ENCODE measurements at regions not wholly inside any gene's neighbourhood (a gene's known extent, or its start where the extent isn't known, plus 50 kb on each side); places are given as distances from the start of the nearest gene placed in this dataset.
A peak's percentile ranks its signal among the peaks of the same experiment; 100 is the strongest.
"Not testable (repeated sequence)": the region's sequence is repeated elsewhere in the genome, so short reads cannot be mapped to it uniquely, and the experiment has no call there.

DNA sequence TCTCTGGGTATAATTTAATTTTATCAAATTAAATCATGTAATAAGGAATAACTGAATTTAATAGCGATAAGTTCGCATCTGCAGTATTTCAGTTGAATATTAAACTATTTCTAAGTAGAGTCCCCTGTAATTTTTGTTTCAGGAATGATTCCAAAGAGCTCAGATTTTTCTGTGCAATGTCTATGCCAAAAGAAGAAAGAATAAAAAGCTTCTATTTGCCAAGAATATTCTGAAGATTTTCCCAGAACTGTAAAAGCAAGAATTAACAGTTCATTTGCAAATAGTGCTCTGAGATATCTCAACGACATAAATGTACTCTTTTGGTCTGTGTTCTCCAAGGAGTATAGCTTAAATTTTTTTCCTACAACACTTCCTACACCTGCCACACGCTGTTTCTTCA is 1242.8 kb upstream of the DIAPH2 start:
- Histone ChIP-seq H3K4me3 (ENCODE audit: insufficient read length, low read depth) (no peak overlapping the region), H3K27me3 (ENCODE audit: insufficient read depth, insufficient read length) (no peaks in the 10 kb centered on the region), H3K9ac (ENCODE audit: insufficient read length, low read depth) (no peak overlapping the region), H3K4me1 (ENCODE audit: insufficient read depth, insufficient read length) (no peaks in the 10 kb centered on the region), H3K9me3 (ENCODE audit: insufficient read depth, low read length) (no peaks in the 10 kb centered on the region), H3K36me3 (ENCODE audit: insufficient read depth, insufficient read length, low read length) (no peaks in the 10 kb centered on the region)
- DNase-seq (ENCODE audit: low read depth, low spot score) = no peak
- TF ChIP-seq ZNF274 (IDR thresholded peaks at IDR 0.05; ENCODE audit: low read depth, low read length) = no peak
- TF ChIP-seq SUZ12 (IDR thresholded peaks at IDR 0.05; ENCODE audit: extremely low read depth, insufficient read depth, insufficient read length) = no peak
- TF ChIP-seq YY1 (IDR thresholded peaks at IDR 0.05; ENCODE audit: insufficient read depth, insufficient read length) = no peak

DNA sequence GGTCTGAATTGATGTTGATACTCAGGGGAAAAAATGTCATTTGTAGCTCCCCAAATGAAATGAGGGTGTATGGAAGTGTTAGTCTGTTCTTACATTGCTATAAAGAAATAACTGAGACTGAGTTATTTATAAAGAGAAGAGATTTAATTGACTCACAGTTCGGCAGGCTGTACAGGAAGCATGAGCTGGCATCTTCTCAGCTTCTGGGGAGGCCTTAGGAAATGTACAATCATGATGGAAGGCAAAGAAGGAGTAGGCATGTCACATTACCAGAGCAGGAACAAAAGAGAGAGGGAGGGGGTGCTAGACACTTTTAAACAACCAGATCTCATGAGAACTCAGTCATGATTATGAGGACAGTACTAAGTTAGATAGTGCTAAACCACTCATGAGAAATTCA is 1199.9 kb upstream of the DIAPH2 start:
- no peak for DNase-seq (ENCODE audit: low read depth, low spot score)

DNA sequence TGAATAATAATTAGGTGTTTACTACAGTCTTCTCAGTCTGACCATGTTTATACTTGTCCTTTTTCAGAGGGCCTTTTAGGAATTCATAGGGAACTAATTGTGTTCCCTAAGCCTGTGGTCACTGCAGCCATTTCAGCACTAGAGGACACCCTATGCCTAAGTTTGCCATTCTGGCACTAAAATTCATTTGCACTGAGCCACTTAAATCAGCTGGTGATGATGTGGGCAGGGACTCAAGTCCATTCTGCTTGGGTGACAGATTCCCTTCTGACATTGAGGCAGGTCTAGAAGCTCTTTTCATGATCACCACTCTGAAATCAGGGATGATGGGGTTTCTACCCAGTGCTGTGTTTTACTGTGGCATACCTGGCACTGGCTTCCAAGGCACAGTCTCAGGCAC is 1178.9 kb upstream of the DIAPH2 start:
- Histone ChIP-seq H3K9ac (ENCODE audit: insufficient read length, low read depth) (no peak overlapping the region), H3K4me1 (ENCODE audit: insufficient read depth, insufficient read length) (no peaks in the 10 kb centered on the region), H3K27me3 (ENCODE audit: insufficient read depth, insufficient read length) (no peaks in the 10 kb centered on the region), H3K36me3 (ENCODE audit: insufficient read depth, insufficient read length, low read length) (no peaks in the 10 kb centered on the region), H3K9me3 (ENCODE audit: insufficient read depth, low read length) (no peaks in the 10 kb centered on the region), H3K4me3 (ENCODE audit: insufficient read length, low read depth) (no peak overlapping the region)
- no peak for TF ChIP-seq SUZ12 (IDR thresholded peaks at IDR 0.05; ENCODE audit: extremely low read depth, insufficient read depth, insufficient read length)
- no peak for TF ChIP-seq YY1 (IDR thresholded peaks at IDR 0.05; ENCODE audit: insufficient read depth, insufficient read length)
- no peak for TF ChIP-seq ZNF274 (IDR thresholded peaks at IDR 0.05; ENCODE audit: low read depth, low read length)
- peak; percentile 15 for DNase-seq (ENCODE audit: low read depth, low spot score)

More for the DNA sequence above, 1199.9 kb upstream of the DIAPH2 start:
- Histone ChIP-seq H3K4me1 (ENCODE audit: insufficient read depth, insufficient read length) (no peaks in the 10 kb centered on the region), H3K9ac (ENCODE audit: insufficient read length, low read depth) (no peak overlapping the region), H3K4me3 (ENCODE audit: insufficient read length, low read depth) (no peak overlapping the region), H3K27me3 (ENCODE audit: insufficient read depth, insufficient read length) (no peaks in the 10 kb centered on the region), H3K9me3 (ENCODE audit: insufficient read depth, low read length) (no peaks in the 10 kb centered on the region), H3K36me3 (ENCODE audit: insufficient read depth, insufficient read length, low read length) (no peaks in the 10 kb centered on the region)
- TF ChIP-seq YY1 (IDR thresholded peaks at IDR 0.05; ENCODE audit: insufficient read depth, insufficient read length) (no peak), ZNF274 (IDR thresholded peaks at IDR 0.05; ENCODE audit: low read depth, low read length) (no peak), SUZ12 (IDR thresholded peaks at IDR 0.05; ENCODE audit: extremely low read depth, insufficient read depth, insufficient read length) (no peak)

DNA sequence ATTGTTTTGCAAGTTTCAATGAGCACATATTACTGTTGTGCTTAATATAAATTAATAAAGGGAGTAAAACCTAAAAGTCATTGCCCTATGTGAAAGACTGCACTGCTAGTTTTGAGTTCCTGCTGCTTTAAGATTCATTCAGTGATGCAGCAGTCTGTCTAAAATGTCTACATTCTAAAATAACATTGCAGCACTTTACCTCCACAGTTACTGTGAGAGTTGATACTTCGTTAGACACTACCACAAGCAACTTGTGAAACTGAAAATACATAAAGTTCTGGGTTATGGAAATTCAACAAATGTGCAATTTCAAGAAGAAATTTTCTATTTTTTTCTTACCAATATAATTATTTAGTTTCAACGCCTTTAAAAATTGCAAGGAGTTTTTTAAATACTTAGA is 1175.2 kb upstream of the DIAPH2 start:
- no peak overlapping the region for H3K4me3 ChIP-seq (ENCODE audit: insufficient read length, low read depth)
- no peaks in the 10 kb centered on the region for H3K4me1 ChIP-seq (ENCODE audit: insufficient read depth, insufficient read length)
- no peaks in the 10 kb centered on the region for H3K36me3 ChIP-seq (ENCODE audit: insufficient read depth, insufficient read length, low read length)
- H3K9me3 ChIP-seq (ENCODE audit: insufficient read depth, low read length) = no peaks in the 10 kb centered on the region
- no peak for TF ChIP-seq YY1 (IDR thresholded peaks at IDR 0.05; ENCODE audit: insufficient read depth, insufficient read length)
- no peak for DNase-seq (ENCODE audit: low read depth, low spot score)
- no peaks in the 10 kb centered on the region for H3K27me3 ChIP-seq (ENCODE audit: insufficient read depth, insufficient read length)
- H3K9ac ChIP-seq (ENCODE audit: insufficient read length, low read depth) = no peak overlapping the region

DNA sequence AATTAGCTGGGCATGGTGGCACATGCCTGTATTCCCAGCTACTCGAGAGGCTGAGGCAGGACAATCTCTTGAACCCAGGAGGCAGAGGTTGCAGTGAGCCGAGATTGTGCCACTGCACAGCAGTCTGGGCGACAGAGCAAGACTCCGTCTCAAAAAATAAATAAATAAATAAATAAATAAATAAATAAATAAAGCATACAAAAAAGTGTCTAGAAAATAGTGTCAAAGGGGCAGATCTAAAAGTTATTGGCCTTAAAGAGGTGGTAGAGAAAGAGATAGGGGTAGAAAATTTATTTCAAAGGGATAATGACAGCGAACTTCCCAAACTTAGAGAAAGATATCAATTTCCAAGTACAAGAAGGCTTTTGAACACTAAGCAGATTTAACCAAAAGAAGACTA is 1160.6 kb upstream of the DIAPH2 start:
- not testable (repeated sequence) for DNase-seq (ENCODE audit: low read depth, low spot score); H3K9me3 ChIP-seq (ENCODE audit: insufficient read depth, low read length); H3K9ac ChIP-seq (ENCODE audit: insufficient read length, low read depth); H3K36me3 ChIP-seq (ENCODE audit: insufficient read depth, insufficient read length, low read length); H3K27me3 ChIP-seq (ENCODE audit: insufficient read depth, insufficient read length); H3K4me1 ChIP-seq (ENCODE audit: insufficient read depth, insufficient read length); H3K4me3 ChIP-seq (ENCODE audit: insufficient read length, low read depth)

DNA sequence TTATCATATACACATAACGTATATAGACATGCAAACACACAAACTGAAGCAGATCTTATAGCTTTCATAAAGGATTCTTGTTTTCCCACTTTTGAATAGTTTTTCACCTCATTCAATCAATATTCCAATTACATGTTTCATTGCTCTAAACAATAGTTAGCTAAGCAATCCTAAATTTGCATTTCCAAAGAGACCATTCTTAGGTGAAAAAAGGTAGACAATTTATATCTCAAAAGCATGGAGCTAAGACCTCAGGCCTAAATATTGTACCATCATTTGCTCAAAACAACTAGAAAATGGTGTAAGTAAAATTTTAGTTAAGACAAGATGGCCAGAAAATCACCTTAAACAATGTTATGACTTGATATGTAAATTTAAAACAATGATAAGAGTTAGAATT is 1148.5 kb upstream of the DIAPH2 start:
- Histone ChIP-seq H3K4me3 (ENCODE audit: insufficient read length, low read depth) (no peak overlapping the region), H3K36me3 (ENCODE audit: insufficient read depth, insufficient read length, low read length) (no peaks in the 10 kb centered on the region), H3K4me1 (ENCODE audit: insufficient read depth, insufficient read length) (no peaks in the 10 kb centered on the region), H3K27me3 (ENCODE audit: insufficient read depth, insufficient read length) (no peaks in the 10 kb centered on the region), H3K9ac (ENCODE audit: insufficient read length, low read depth) (no peak overlapping the region), H3K9me3 (ENCODE audit: insufficient read depth, low read length) (no peaks in the 10 kb centered on the region)
- no peak for DNase-seq (ENCODE audit: low read depth, low spot score)
- TF ChIP-seq SUZ12 (IDR thresholded peaks at IDR 0.05; ENCODE audit: extremely low read depth, insufficient read depth, insufficient read length) = no peak
- no peak for TF ChIP-seq YY1 (IDR thresholded peaks at IDR 0.05; ENCODE audit: insufficient read depth, insufficient read length)
- no peak for TF ChIP-seq ZNF274 (IDR thresholded peaks at IDR 0.05; ENCODE audit: low read depth, low read length)

DNA sequence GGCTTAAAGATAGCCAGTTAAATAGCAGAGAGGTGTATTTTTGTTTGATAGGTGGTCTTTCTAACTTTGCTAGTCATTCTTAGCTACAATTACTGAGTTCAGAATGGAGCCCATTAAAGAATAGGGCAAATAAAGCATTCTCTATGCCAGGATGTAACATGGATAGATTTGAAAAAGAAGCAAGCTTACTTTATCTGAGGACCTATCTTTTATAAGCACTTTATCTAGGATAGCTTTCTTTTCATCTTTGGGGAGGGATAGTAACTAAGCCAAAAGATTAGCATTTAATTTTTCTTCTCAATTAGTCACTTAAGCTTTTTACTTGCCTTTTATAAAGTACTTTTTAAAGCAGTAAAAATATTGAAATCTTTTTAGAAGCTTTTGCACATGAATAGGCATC is 1148.0 kb upstream of the DIAPH2 start:
- no peaks in the 10 kb centered on the region for H3K4me1 ChIP-seq (ENCODE audit: insufficient read depth, insufficient read length)
- no peak for DNase-seq (ENCODE audit: low read depth, low spot score)
- no peak overlapping the region for H3K9ac ChIP-seq (ENCODE audit: insufficient read length, low read depth)
- TF ChIP-seq ZNF274 (IDR thresholded peaks at IDR 0.05; ENCODE audit: low read depth, low read length) (no peak), SUZ12 (IDR thresholded peaks at IDR 0.05; ENCODE audit: extremely low read depth, insufficient read depth, insufficient read length) (no peak), YY1 (IDR thresholded peaks at IDR 0.05; ENCODE audit: insufficient read depth, insufficient read length) (no peak)
- no peak overlapping the region for H3K4me3 ChIP-seq (ENCODE audit: insufficient read length, low read depth)
- no peaks in the 10 kb centered on the region for H3K36me3 ChIP-seq (ENCODE audit: insufficient read depth, insufficient read length, low read length)
- no peaks in the 10 kb centered on the region for H3K9me3 ChIP-seq (ENCODE audit: insufficient read depth, low read length)
- no peaks in the 10 kb centered on the region for H3K27me3 ChIP-seq (ENCODE audit: insufficient read depth, insufficient read length)

DNA sequence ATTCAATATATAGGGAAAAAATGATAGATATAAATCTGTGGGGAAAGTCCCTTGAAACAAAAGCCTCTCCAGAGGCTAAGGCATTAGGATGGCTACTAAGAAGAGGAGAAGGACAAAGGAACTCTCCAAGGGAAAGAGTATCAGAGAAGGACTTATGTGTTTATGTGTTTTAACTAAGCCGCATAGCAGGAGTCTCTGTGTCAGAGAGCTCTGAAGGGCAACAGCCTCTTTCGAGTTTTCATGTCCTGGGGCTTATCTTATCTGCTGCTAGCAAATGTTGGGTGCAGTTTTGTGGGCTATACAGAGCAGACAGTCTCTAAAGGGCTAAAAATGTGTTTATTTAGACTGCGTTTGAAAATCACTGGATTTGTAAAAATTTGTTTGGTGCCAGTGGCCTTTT is 1145.6 kb upstream of the DIAPH2 start:
- Histone ChIP-seq H3K9ac (ENCODE audit: insufficient read length, low read depth) (no peak overlapping the region), H3K4me1 (ENCODE audit: insufficient read depth, insufficient read length) (no peaks in the 10 kb centered on the region), H3K36me3 (ENCODE audit: insufficient read depth, insufficient read length, low read length) (no peaks in the 10 kb centered on the region), H3K4me3 (ENCODE audit: insufficient read length, low read depth) (no peak overlapping the region), H3K9me3 (ENCODE audit: insufficient read depth, low read length) (no peaks in the 10 kb centered on the region), H3K27me3 (ENCODE audit: insufficient read depth, insufficient read length) (no peaks in the 10 kb centered on the region)
- TF ChIP-seq YY1 (IDR thresholded peaks at IDR 0.05; ENCODE audit: insufficient read depth, insufficient read length) (no peak), ZNF274 (IDR thresholded peaks at IDR 0.05; ENCODE audit: low read depth, low read length) (no peak), SUZ12 (IDR thresholded peaks at IDR 0.05; ENCODE audit: extremely low read depth, insufficient read depth, insufficient read length) (no peak)
- DNase-seq (ENCODE audit: low read depth, low spot score) = peak; percentile 1

DNA sequence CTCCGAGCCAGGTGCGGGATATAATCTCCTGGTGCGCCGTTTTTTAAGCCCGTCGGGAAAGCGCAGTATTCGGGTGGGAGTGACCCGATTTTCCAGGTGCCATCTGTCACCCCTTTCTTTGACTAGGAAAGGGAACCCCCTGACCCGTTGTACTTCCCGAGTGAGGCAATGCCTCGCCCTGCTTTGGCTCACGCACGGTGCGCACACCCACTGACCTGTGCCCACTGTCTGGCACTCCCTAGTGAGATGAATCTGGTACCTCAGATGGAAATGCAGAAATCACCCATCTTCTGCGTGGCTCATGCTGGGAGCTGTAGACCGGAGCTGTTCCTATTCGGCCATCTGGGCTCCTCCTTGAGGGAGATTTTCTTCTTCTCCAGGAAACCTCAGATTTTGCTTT is 1135.1 kb upstream of the DIAPH2 start:
- H3K9ac ChIP-seq (ENCODE audit: insufficient read length, low read depth); H3K9me3 ChIP-seq (ENCODE audit: insufficient read depth, low read length); H3K4me1 ChIP-seq (ENCODE audit: insufficient read depth, insufficient read length); H3K27me3 ChIP-seq (ENCODE audit: insufficient read depth, insufficient read length); DNase-seq (ENCODE audit: low read depth, low spot score); H3K36me3 ChIP-seq (ENCODE audit: insufficient read depth, insufficient read length, low read length); H3K4me3 ChIP-seq (ENCODE audit: insufficient read length, low read depth): not testable (repeated sequence)

All from NT2/D1 (cell line).